ENCODE measurements at regions not wholly inside any gene's neighbourhood (a gene's known extent, or its start where the extent isn't known, plus 50 kb on each side); places are given as distances from the start of the nearest gene placed in this dataset.

DNA sequence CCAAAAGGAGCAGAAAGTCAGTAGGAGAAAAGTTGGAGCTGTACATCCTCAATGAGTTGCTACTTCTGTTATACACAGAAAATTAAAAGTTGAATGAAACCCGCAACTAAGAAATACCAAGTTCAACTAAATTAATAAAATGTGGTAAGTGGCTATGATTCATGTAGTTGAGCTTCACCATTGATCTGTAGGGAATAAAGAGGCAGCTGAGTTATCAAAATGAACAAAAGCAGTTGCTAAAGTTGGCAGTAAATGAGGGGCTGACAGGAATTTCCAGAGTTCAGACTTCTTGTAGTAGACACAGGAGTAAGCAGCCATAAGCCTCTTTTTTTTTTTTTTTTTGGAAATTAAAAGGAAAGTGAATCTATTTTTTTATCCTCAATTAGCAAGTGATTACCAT, 234.6 kb downstream of the POSTN start:
- DNase-seq = no peak

DNA sequence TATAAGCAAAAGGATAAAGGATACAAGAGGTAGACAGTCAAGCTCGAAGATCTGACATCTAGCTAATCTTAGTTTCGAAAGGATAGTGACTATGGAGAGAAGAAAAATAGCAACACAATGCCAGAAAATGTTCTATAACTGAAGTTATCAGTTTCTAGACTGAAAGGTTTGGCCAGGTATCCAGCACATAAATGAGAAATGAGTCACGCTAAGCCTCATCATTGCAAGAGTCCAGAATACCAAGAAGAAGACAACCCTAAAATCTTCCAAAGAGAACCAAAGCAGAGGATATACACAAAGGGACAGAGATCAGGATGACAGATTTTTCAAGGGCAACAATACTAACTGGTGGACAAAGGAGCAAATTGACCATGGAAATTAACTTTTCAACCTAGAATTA, 237.0 kb downstream of the POSTN start:
- no peak for DNase-seq

DNA sequence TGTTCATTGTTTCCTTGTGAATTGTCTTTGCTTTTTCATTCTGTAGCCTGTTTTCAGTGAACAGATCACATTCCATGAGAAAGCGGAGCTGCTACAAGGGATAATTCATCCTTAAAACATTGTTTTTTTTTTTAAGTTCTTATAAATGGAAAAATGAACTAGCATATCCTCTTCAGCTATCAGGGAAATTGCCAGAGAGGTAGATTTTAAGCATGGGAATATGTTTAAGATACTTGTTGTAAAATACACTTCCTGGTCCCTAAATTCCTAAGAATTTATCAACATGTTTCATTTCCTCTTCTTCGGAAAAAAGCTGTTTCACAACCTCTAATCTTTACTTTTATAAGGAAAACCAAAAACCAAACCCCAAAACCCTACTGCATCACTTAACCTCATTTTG, 238.0 kb downstream of the POSTN start:
- DNase-seq = no peak

DNA sequence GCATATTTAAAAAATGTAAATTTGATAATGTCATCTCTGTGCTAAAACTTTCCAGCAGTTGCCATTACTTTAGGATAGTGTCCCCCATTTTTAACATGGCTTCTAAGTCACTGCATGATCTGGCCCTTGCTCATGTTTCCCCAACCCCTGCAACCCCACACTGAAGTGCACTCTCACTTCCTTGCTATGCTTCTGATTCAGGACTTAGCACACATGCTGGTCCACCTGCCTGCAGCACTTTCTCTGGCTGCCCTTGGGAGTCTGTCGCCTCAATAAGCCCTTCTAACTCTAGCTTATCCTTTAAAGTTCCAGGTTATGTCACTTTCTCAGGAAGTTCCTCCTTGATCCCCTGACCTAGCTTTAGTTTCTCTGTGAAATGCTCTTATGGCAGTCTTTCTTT, 241.0 kb downstream of the POSTN start:
- no peak for DNase-seq

DNA sequence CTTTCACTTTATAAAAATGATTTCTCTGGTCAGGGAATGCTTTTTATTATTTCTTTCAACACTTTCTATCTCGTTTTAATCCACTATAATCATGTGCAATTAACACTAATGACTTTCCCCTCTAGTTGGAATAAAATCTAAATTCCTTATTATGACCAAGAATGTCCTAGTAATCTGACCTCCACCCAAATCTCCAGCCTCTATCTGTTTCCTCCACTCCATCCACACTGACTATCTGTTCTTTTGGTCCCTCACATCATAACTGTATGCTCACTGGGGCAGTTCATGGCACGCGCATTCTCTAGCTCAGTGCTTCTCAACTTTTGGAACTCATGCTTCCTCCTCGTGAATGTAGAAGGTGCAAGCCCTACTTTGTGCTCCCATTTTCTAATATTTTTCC, 244.7 kb downstream of the POSTN start:
- no peak for DNase-seq

DNA sequence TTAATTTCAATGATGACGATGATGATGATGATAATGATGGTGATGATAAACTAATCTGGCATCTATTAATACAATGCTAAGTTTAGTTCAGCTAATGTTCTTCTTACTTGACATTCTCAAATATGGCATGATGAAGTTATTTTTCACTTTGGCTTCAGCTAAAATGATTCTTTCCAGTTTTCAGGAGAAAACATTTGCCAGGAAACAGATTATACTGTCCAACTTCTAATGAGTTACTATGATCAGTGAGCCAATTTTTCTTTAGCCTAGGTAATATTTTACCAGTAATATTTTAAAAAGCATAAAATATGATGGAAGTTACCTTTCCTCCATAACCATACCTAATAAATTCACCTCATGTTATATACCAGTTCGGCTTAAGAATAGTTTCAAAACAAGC, 245.7 kb upstream of the CSNK1A1L start:
- peak in 1 of 3 donors; percentile 51 for DNase-seq

DNA sequence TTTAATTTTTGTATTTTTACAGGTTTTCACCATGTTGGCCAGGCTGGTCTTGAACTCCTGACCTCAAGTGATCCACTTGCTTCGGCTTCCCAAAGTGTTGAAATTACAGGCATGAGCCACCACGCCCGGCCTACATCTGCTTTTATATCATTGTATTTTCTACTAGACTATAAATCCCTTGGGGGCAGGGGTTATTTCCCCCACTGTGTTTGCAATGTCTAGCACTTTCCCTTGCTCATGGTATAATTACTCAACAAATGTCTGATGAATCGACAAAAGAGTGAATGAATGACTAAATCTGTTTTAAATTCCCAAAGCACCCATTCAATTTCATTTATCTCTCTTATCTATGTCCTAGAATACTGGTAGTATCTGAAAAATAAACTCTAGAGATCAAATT, 244.5 kb upstream of the CSNK1A1L start:
- DNase-seq = no peak

DNA sequence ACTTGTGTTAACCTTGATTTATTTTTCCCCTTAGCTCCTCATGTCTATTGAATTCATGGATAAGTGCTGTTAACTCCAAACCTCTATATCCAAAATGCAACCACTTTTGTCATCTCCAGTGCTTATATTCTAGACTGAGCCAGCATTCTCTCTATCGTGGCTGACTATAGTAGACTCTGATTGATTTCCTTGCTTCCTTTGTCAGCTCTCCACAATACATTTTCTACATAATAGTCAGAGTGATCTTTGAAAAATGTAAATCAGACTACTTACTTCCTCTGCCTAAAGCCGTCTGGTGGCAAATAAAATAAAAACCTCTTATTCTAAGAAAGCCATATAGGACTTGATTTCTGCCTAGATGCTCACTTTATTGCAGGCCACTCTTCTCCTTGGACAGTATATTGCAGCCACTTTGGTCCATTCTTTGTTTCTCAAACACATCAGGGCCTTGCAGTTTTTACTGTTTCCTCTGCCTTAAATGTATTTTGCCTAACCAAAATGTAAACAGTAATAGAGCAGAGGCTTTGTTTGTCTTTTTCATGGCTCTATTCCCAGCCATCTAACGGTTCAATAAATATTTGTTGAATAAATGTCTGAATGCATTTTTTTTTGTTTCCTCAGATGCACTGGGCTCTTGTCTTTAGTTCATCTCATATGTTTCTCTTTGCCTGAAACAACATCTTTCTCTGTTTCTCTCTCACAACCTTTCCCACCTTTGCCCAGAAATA, 243.6 kb upstream of the CSNK1A1L start:
- DNase-seq = peak in 1 of 3 donors; percentile 22

DNA sequence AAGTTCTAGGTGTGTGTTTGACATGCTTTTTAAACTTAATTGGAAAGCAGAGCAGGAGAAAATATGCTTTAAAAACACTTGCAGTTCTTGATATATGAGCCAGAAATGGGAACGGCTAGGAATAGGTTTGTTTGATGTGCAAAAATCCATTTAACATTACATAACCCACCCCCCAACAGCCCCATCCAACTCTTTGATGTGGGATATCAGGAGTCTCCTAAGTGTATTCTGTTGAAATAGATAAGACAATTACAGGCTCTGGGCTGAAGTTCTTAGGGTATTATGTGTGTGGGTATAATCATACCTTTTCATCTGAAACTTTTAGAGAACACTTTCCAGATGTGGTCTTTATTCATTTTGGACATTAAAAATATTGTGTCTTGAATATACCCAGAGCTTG, 240.4 kb upstream of the CSNK1A1L start:
- DNase-seq = no peak

DNA sequence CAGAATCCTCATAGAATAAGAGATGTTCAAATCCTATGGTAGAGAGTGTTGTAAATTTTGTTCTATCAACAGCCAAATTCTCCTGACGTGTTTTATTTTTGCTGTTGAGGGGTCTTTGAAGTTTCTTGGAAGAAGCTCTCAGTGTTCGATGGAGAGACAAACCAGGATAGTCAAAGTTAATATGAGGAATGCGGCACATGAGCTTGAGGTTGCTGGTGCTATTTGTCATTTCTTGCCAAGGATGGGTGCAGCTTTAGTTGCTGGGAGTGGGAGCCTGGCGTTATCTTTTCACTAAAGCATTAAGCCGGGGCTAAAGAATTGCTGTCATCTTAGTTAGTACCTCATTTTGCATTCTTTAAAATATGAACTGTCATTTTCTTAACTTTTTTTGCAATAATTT, 239.9 kb upstream of the CSNK1A1L start:
- peak in 1 of 3 donors; percentile 9 for DNase-seq

DNA sequence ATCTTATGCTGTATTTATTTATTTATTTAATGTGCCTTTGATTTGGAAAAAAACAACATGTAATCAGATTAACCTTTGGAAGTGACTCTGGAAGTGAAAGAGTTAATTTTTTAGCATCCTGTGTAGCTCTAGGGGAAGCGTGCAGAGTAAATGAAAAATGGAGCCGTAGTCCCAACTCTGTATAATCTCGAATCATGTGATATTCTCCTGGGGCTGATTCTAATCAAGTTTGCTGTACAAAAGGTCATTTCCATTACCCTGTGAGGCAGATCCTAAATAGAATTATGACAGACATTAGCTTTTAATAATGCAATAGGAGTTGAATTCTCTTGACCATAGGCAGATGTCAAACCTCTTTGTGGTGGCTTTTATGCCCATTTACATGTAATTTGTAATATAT, 238.6 kb upstream of the CSNK1A1L start:
- peak in 1 of 3 donors; percentile 53 for DNase-seq

DNA sequence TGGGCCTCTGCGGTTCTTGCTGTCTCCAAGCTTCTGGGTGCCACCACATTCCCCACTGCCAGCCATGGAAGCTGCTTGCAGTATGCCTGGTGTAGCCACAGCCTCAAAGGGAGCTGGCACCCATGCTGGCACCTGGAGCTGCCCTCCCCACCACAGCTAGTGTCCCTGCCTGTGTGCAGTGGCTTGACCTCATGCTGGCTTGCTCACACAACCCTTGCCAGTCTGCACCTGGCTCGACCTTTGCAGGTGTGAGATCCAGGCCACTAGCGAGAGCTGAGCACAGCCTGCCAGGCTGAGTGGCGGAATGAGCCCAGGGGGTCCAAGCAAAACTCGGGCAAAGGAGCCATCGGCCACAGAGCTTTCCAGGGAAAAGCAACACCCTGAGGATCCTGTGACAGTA, 236.7 kb upstream of the CSNK1A1L start:
- no peak for DNase-seq

DNA sequence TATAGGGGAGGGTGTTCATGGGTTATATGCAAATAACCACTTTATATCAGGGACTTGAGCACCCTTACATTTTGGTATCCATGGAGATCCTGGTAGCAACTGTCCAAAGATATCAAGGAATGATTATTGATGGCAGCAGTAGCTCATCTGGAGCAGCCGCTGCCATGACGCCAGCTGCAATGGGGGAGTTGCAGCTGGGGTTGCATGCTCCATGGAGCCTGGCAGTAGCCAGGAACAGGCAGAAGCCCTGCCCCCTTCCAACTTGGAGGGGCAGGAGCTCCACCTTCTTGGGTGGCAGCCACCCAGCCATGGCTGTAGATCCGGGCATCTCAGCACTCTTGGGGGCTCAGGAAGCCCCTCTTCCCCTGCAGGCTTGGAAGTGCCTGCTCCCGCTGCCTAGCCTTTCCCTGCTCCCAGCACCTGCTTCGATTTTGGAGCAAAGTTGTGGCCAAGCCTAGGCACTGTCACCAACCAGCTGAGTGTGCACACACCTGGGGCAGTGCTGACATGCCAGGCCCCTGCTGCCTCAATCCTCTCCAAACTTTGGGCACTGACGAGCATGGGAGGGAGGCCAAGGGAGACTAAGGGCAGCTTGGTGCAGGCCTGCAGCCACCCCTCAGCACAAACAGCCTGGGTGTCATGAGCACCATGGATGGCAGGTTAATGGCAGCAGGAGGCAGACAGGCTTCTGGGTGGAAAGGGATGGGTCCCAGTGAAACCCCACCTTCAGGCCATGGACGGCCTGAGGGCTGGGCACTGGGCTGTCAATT, 235.6 kb upstream of the CSNK1A1L start:
- DNase-seq = no peak

DNA sequence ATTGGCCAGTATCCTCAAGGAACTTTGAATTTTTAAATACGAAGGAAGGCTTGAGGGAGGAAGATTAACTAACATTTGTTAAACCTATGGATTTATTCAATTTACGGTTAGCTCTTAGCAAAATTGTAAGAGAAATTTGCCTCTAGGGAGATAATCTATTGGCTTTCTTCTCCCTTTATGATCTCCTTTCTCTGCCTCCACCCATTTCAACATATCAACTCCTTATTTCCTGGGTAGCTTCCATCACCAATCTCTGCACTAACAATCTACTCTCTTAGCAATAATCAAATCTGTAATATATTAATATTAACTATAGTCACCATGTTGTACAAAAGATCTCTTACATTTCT, 233.9 kb upstream of the CSNK1A1L start:
- no peak for DNase-seq

DNA sequence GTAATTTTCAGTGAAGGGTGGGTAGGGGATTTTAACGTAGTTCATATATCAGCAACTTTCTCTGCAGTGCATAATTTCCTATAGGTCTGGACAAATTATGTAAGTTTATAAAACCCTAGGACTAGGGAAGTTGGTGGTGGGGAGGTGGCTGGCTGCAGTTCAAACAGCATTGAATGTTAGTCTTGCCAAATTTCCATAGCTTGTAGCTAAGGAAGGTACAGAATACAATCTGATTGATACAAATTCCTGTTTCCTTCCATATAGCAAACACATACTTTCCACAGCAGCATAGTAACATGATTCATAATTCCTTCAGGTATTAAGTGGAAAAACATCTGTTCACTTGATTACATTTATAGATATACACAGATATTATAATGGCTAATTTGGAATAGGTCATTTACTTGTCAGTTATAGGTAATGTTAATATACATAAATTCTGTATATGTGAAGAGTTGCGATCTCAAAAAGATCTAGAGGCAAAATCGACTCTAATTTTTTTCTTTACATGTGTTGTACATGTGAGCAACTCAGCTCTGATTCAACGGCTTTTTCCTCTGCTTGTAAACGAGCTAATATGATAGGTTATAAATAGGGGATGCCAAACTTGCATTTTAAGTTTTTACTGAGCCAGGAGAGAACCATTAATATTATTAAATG, 233.4 kb upstream of the CSNK1A1L start:
- DNase-seq = peak; percentile 63 to 93 (median 80)

DNA sequence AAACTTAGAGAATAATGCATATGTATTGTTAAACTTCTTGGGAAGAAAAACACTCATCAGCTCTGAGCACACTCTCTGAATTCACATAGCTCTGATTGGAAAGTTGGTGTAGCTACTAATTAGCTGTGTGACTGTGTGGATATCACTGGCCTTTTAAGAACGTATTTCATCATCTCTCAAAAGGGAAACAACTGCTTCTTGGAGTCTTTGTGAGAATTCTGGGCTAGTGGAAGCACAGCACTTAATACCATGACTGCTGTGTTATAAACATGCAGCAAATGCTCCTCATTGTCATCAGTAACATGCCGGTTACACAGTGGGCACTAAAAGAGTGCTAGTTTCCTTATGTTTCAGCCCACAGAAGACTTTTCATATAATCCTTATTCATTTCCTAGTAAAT, 220.9 kb upstream of the CSNK1A1L start:
- no peak for DNase-seq

DNA sequence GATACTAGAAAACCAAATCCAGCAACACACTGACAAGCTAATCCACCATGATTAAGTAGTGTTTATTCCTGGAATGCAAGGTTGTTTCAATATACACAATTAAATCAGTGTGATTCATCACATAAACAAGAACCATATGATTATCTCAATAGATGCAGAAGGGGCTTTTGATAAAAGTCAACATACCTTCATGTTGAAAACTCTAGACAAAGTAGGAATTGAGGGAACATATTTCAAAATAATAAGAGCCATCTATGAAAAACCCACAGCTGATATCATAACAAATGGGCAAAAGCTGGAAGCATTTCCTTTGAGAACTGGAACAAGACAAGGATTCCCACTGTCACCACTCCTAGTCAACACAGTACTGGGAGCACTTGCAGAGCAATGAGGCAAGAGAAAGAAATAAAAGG, 213.6 kb upstream of the CSNK1A1L start:
- DNase-seq = peak in 1 of 3 donors; percentile 47

DNA sequence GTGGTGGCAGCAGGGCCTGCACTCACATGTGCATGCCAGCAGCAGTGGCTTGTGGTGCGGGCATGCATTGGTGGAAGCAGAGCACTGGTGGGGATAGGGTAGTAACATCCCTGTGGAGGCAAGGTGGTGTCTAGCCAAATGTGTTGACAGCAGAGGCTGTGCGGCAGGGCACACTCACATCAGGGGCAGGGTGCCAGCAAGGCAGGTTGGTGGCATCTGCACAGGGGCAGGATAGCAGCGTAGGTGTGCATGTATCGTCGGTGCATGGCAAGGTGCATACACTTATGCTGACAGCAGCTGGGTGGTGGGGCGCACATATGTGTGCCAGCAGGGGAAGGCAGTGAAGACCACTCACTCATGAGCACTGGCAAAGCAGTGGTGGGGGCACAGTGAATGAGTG, 211.5 kb upstream of the CSNK1A1L start:
- DNase-seq = no peak

DNA sequence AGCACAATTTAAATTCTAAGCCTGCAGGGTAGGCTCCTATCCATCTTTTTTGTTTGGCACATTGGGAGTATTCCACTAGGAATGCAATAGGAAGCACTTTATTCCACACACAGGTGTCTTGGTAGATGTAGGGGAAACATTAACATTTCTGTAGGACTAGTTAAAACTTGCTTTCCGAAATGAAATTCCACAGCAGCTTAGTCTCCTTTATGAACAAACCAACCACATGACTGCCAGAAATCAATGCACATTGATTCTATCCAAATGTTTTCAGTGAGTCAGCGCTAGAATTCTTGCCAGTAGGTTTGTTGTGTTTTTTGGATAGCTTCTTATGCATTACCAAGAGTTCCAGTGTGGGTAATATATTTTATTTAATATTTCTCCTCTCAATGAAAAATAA, 207.9 kb upstream of the CSNK1A1L start:
- DNase-seq = peak; percentile 85 to 94 (median 92)

DNA sequence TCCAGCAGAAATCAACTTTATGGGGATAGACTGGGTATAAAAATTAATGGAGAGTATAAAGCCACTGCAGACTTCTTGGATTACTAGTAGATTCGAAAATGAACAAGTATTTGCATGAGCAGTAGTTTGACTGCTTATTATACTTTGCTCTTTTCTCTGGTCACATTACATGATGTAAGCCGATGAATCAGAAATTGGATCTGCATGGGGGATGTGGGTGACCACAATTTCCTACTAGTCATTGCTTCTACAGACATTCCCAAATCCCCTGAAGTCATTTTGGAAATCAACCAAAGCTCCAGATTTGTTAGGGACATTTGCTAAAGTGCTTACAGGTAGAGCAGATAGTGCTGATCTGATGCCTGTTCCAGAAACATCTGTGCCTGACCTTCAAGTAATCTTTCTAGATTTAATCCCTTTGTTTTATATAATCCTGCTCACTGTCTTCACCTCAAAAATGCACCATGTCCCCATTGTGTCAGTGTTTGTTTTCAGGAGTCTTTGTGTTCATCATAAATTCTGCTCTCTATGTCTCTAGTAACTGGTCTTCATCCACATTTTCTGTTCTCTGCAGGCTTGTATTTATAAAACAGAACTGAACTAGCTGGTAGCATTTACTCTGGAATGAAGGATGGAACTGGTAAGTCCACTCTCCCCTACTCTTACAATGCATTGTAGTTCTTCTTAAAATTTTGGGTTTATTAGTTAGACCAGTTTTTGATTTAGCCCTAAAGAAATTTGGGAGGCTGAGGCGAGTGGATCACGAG, 201.5 kb upstream of the CSNK1A1L start:
- peak; percentile 60 to 93 (median 70) for DNase-seq

DNA sequence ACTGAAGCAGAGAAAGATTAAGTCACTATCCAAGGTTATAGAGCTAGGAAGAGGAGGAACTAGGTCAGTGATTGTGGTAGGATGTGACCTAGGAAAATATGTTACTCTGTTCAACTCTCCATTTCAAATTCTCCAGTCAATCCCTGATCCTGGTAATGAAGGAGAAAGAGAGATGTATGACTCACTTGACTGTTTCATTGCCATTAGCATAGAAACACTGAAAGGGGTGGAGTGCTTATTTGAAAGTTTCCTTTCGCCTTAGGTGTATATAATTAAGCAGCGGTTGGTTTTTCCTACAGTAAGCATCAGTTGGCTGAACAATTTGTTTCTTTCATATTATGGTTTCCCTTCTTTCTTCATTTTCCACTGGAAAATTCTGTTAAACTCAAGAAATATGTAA, 198.1 kb upstream of the CSNK1A1L start:
- no peak for DNase-seq

DNA sequence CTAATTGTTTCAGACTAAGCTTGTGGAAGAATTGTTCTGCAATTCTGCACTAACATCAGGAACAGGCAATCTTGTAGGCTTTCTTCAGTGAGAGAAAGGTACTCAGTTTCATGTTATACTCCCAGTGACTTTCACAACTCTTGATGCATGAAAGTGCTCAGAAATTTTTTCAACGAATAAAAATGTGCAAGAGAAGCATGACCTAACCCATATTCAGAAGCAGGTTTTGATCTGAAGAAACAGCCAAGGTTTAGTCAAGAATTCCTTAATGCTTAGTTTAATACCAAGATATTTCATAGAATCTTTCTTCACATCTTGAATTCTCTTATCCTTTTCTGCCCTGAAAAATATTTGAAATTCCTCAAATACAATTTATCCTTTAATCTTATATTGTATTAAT, 197.2 kb upstream of the CSNK1A1L start:
- DNase-seq = no peak
